GM13976 (cell line): ENCODE measurements at regions not wholly inside any gene's neighbourhood (a gene's known extent, or its start where the extent isn't known, plus 50 kb on each side); places are given as distances from the start of the nearest gene placed in this dataset.

ENCODE experiments used
- DNase-seq: peaks from one replicate; pipeline ENCODE4 v3.0.0; 2012; ENCODE audit warnings: low spot score
- CTCF ChIP-seq: IDR thresholded peaks from 2 replicates; pipeline ENCODE4 v1.5.1; 2012; ENCODE audit warnings: borderline replicate concordance, mild to moderate bottlenecking; ENCODE audit not compliant: insufficient read depth; ENCODE audit errors: extremely low read depth, missing control alignments, control extremely low read depth
- in situ Hi-C: fragments of 300-500 bp; cut with MboI; formaldehyde crosslinking; loops from one replicate; pipeline ENCODE4 v1.12.0; 2022; ENCODE audit warnings: low sequenced_read_pairs, mixed read lengths, inconsistent platforms; ENCODE audit not compliant: unreplicated experiment

GRCh38 chr6:112796712-112797111 is 449.6 kb downstream of the RFPL4B start:
- in situ Hi-C loops: loop anchor here (25.0 kb wide), 1 partner anchor 841 kb away; no protein-coding TSS in a partner anchor
- no peak for DNase-seq
- no peak for TF ChIP-seq CTCF

GRCh38 chr6:112799889-112800288 is 452.8 kb downstream of the RFPL4B start:
- no peak for DNase-seq
- in situ Hi-C loops: loop anchor here (25.0 kb wide), 1 partner anchor 837 kb away; no protein-coding TSS in a partner anchor
- TF ChIP-seq CTCF: no peak

GRCh38 chr6:112800439-112800838 is 453.3 kb downstream of the RFPL4B start:
- no peak for TF ChIP-seq CTCF
- no peak for DNase-seq
- in situ Hi-C loops: no loop called here

GRCh38 chr6:112800916-112801315 is 453.8 kb downstream of the RFPL4B start:
- no peak for TF ChIP-seq CTCF
- in situ Hi-C loops: no loop called here
- DNase-seq: peak; percentile 10

- in situ Hi-C loops: no loop called here
- no peak for DNase-seq
- no peak for TF ChIP-seq CTCF
These were observed 454.4 kb downstream of the RFPL4B start for GRCh38 chr6:112801468-112802080.

GRCh38 chr6:112802144-112802543 is 455.0 kb downstream of the RFPL4B start:
- TF ChIP-seq CTCF: no peak
- in situ Hi-C loops: no loop called here
- DNase-seq: no peak

- TF ChIP-seq CTCF: no peak
- in situ Hi-C loops: no loop called here
- DNase-seq: no peak
These were observed 457.7 kb downstream of the RFPL4B start for GRCh38 chr6:112804638-112805330.
